ENCODE measurements at regions not wholly inside any gene's neighbourhood (a gene's known extent, or its start where the extent isn't known, plus 50 kb on each side); places are given as distances from the start of the nearest gene placed in this dataset.

- TF ChIP-seq ZNF274 (IDR thresholded peaks at IDR 0.05; ENCODE audit: low read depth, low read length) (no peak), SUZ12 (IDR thresholded peaks at IDR 0.05; ENCODE audit: extremely low read depth, insufficient read depth, insufficient read length) (no peak), YY1 (IDR thresholded peaks at IDR 0.05; ENCODE audit: insufficient read depth, insufficient read length) (no peak)
Observed at GRCh38 chr9:8158574-8158973, 359.0 kb upstream of the DMAC1 start.
